Heart left ventricle (tissue), 16 donors: ENCODE measurements at regions not wholly inside any gene's neighbourhood (a gene's known extent, or its start where the extent isn't known, plus 50 kb on each side); places are given as distances from the start of the nearest gene placed in this dataset.

Source experiments
- ATAC-seq, 4 donors: fragments of 200-7000 bp; cut with Tn5 transposase; one replicate each; pipeline ENCODE4 v1.9.1; 2020 to 2022; ENCODE audit warnings: moderate library complexity in 4 of 4, mild to moderate bottlenecking in 3 of 4, moderate number of reproducible peaks in 1 of 4
- DNase-seq, 5 donors: peaks; one replicate each; pipeline ENCODE4 v3.0.0-alpha.2; 2020
- H3K27ac ChIP-seq, 12 donors: fragments of 200-600 bp; sonication (generic) in 4 of 12; one replicate each; pipeline versions ENCODE4 v1.5.0 to v1.8.0; 2016 to 2022; ENCODE audit warnings: mild to moderate bottlenecking in 2 of 12
- H3K27me3 ChIP-seq, 9 donors: fragments of 200-600 bp; sonication (generic) in 2 of 9; one replicate each; pipeline versions ENCODE4 v1.5.1 to v1.8.0; 2016 to 2022; ENCODE audit warnings: mild to moderate bottlenecking in 3 of 9
- H3K36me3 ChIP-seq, 9 donors: fragments of 200-600 bp; sonication (generic) in 2 of 9; one replicate each; pipeline versions ENCODE4 v1.5.0 to v1.8.0; 2018 to 2022; ENCODE audit warnings: mild to moderate bottlenecking in 2 of 9
- H3K4me1 ChIP-seq, 12 donors: fragments of 200-600 bp; sonication (generic) in 4 of 12; one replicate each; pipeline versions ENCODE4 v1.5.0 to v1.8.0; 2016 to 2022; ENCODE audit warnings: mild to moderate bottlenecking in 3 of 12
- H3K4me3 ChIP-seq, 12 donors: fragments of 200-600 bp; sonication (generic) in 4 of 12; one replicate each; pipeline versions ENCODE4 v1.5.0 to v1.8.0; 2017 to 2022; ENCODE audit warnings: mild to moderate bottlenecking in 9 of 12, moderate library complexity in 4 of 12
- H3K9me3 ChIP-seq, 12 donors: fragments of 200-600 bp; sonication (generic) in 4 of 12; one replicate each; pipeline versions ENCODE4 v1.5.0 to v1.8.0; 2016 to 2022; ENCODE audit warnings: mild to moderate bottlenecking in 1 of 12
- POLR2A ChIP-seq, 2 donors: fragments of 450-650 bp; IDR thresholded peaks; one replicate each; pipeline ENCODE4 v1.6.1; 2017; ENCODE audit warnings: antibody characterized with exemption in 2 of 2, mild to moderate bottlenecking in 2 of 2, moderate library complexity in 2 of 2
- WGBS, 4 donors: extraction: QIAGEN DNeasy Blood & Tissue Kit in 2 of 4; methylation state at CpG; one replicate each; pipeline versions ENCODE4 v1.1.5 to v1.1.7; 2013 to 2018; 5-methylcytosine and 5-hydroxymethylcytosine counted together
- intact Hi-C, 10 donors: fragments of 100-400 bp; cut with DNase I; formaldehyde crosslinking; loops; one replicate each; pipeline versions ENCODE4 v1.11.1 to v1.14.2; 2022
- TF ChIP-seq, protein P1 (sequence below), 12 donors: fragments of 200-600 bp; sonication (generic) in 4 of 12; IDR thresholded peaks; one replicate each; pipeline versions ENCODE4 v1.5.0 to v1.8.0; 2018 to 2022; ENCODE audit warnings: antibody characterized with exemption in 12 of 12, mild to moderate bottlenecking in 5 of 12
- donor health status: ischemic (EF 13 %, LVEDD 7.1; RV severe dilation, severe dysfunction).
- donor health status: healthy with polysubstance abuse.
- donor health status: DM: no; HTN: yes; CAD: no.
- donor health status: DM: no; HTN: no; CAD: no.
- donor health status: ischemic (EF 25% LVEDD 6.9; RV normal size, moderate dysfunction).
- donor health status: ischemic (EF 25% LVEDD 5.7; RV mildly dilated, moderate dysfunction).
- donor health status: healthy.
- donor health status: DM: yes; HTN: yes; CAD: no.
- donor health status: ischemic (EF 35%, LVEDD 5.7; RV mildly dilated, moderate dysfunction).
- donor health status: nonischemic (EF 11% LVEDD 7.7; RV severe dilation, severe dysfunction).
- donor health status: DM: yes; HTN: yes; CAD: no.
- donor health status: PGD.
- donor health status: ischemic (EF 29% LVEDD 5.4; RV normal size, mild dysfunction).
- donor health status: nonischemic (EF 23%, LVEDD 6.1; RV moderate dilation, normal function).

DNA sequence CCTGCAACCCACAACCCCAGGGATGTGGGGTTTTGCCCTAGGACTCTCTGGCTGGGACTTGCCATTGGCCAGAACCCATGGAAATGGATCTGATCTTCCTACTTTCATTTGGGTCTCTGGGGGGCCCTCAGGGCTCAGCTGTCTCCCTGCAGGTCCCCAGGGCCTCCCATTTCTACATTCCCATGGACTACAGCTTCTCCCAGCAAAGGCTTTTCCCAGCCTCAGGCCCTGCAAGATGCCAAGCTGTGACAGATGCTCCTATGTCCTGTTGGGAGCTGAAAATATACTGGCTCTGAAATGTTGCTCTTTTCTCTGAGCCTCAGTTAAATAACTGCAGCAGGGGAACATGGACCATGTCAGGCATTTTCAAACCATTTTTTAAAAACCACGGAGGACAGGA, 99.5 kb upstream of the IGSF21 start:
- DNase-seq (no peak), ATAC-seq (no peak)
- no peak overlapping the region for H3K4me3 ChIP-seq
- H3K27ac ChIP-seq = no peak overlapping the region
- peaks cover 0 to 62% (median 6%) of the 10 kb centered on the region in 9 donors for H3K27me3 ChIP-seq
- TF ChIP-seq, protein P1, sequence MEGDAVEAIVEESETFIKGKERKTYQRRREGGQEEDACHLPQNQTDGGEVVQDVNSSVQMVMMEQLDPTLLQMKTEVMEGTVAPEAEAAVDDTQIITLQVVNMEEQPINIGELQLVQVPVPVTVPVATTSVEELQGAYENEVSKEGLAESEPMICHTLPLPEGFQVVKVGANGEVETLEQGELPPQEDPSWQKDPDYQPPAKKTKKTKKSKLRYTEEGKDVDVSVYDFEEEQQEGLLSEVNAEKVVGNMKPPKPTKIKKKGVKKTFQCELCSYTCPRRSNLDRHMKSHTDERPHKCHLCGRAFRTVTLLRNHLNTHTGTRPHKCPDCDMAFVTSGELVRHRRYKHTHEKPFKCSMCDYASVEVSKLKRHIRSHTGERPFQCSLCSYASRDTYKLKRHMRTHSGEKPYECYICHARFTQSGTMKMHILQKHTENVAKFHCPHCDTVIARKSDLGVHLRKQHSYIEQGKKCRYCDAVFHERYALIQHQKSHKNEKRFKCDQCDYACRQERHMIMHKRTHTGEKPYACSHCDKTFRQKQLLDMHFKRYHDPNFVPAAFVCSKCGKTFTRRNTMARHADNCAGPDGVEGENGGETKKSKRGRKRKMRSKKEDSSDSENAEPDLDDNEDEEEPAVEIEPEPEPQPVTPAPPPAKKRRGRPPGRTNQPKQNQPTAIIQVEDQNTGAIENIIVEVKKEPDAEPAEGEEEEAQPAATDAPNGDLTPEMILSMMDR (IDR thresholded peaks at IDR 0.05) = no peak
- no peak for TF ChIP-seq POLR2A (IDR thresholded peaks at IDR 0.05)
- no peaks in the 10 kb centered on the region for H3K36me3 ChIP-seq
- no peaks in the 10 kb centered on the region for H3K9me3 ChIP-seq
- H3K4me1 ChIP-seq = no peaks in the 10 kb centered on the region
- WGBS, 4 donors = 71 to 78% (median 76%) methylated on average over 1 of the region's 1 CpG
- intact Hi-C loops = no loop called here

DNA sequence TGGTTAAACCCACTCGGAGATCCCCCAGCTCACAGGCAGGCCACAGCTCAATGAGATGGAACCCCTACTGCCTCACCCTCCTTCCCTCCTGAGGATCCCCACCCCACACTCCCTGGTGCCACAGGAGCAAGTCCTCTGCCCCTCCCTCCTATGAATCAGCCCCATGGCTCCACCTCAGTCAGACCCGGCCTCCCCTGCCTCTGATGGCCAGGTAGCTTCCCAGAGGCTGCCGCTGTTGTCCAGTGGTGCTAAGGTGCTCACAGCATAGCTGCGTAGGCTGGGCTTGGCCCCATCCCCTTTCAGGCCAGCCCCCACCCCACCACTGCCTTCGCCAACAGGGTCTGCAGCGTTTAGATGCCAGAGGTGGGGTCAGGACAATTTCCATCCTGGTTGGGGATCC, 98.5 kb upstream of the IGSF21 start:
- H3K4me3 ChIP-seq = no peak overlapping the region
- DNase-seq = no peak
- 33 to 37% (median 36%) methylated on average over 3 to 6 of the region's 6 CpGs for WGBS, 4 donors
- H3K9me3 ChIP-seq = no peaks in the 10 kb centered on the region
- H3K4me1 ChIP-seq = no peaks in the 10 kb centered on the region
- intact Hi-C loops = no loop called here
- peaks cover 0 to 69% (median 6%) of the 10 kb centered on the region in 9 donors for H3K27me3 ChIP-seq
- no peaks in the 10 kb centered on the region for H3K36me3 ChIP-seq
- TF ChIP-seq, protein P1 (IDR thresholded peaks at IDR 0.05) = no peak
- TF ChIP-seq POLR2A (IDR thresholded peaks at IDR 0.05) = no peak
- H3K27ac ChIP-seq = no peak overlapping the region
- no peak for ATAC-seq

DNA sequence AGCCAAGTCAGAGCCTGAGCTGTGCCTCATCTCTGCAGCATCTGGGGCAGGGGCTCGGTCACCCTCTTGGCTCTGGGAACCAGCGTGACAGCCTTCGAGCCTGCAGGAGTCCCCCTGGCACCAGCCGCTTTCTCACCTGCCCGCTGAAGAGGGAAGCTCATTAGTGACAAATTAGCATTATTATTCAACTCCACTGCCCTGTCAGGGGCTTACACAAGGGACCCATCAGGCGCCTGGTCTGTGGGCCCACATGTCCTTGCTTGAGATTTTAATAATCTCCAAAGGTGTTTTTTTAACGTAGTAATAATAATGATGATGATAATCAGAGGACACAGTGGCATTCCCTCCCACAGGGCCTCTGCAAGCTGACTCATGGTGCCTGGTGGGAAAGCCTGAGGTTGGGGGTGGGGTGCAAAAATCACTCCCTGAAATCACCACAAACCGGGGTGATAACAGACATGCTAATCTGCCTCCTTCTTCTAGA, 98.1 kb upstream of the IGSF21 start:
- Histone ChIP-seq H3K4me3 (no peak overlapping the region), H3K36me3 (no peaks in the 10 kb centered on the region), H3K9me3 (no peaks in the 10 kb centered on the region), H3K27me3 (peaks cover 0 to 72% (median 6%) of the 10 kb centered on the region in 9 donors), H3K27ac (no peak overlapping the region), H3K4me1 (no peaks in the 10 kb centered on the region)
- 1 to 10% (median 5%) methylated on average over 8 of the region's 8 CpGs for WGBS, 4 donors
- ATAC-seq (no peak), DNase-seq (no peak)
- TF ChIP-seq POLR2A (IDR thresholded peaks at IDR 0.05) = no peak
- TF ChIP-seq, protein P1 (IDR thresholded peaks at IDR 0.05) = no peak
- intact Hi-C loops = no loop called here

DNA sequence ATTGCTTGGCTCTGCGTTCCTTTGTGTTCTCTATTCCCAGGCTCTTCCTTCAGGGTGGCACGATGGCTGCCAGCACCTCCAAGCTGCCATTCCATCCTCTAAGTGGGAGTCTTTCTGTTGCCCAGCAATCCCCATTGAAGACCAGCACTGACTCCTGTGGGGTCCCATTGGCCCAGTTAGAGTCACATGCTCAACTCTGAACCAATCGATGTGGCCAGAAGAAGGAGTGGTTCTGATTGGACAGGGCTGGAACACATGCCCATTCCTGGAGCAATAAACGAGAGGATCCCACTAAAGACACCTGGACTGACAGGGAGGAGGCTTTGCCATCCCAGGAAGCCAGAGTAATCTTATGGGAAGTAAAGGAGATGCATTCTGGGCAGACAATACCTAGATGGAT, 97.2 kb upstream of the IGSF21 start:
- 71 to 82% (median 73%) methylated on average over 4 of the region's 4 CpGs for WGBS, 4 donors

More for the DNA sequence above, 97.2 kb upstream of the IGSF21 start:
- intact Hi-C loops = no loop called here
- H3K4me3 ChIP-seq = no peak overlapping the region
- no peaks in the 10 kb centered on the region for H3K36me3 ChIP-seq
- peaks cover 0 to 81% (median 7%) of the 10 kb centered on the region in 9 donors for H3K27me3 ChIP-seq
- no peak overlapping the region for H3K27ac ChIP-seq
- TF ChIP-seq, protein P1 (IDR thresholded peaks at IDR 0.05) = no peak
- no peak for TF ChIP-seq POLR2A (IDR thresholded peaks at IDR 0.05)
- H3K4me1 ChIP-seq = no peaks in the 10 kb centered on the region
- DNase-seq (no peak), ATAC-seq (no peak)
- no peaks in the 10 kb centered on the region for H3K9me3 ChIP-seq
